NOMO-1 treated with dmso at 0.1 percent for 144 hours (cell line): ENCODE measurements at regions not wholly inside any gene's neighbourhood (a gene's known extent, or its start where the extent isn't known, plus 50 kb on each side); places are given as distances from the start of the nearest gene placed in this dataset.
"Not testable (repeated sequence)": the region's sequence is repeated elsewhere in the genome, so short reads cannot be mapped to it uniquely, and the experiment has no call there.

Experiments
- DNase-seq: peaks from one replicate; lab custom pipeline; 2025; ENCODE audit not compliant: unreplicated experiment; lab: John Stamatoyannopoulos, UW

- no peak for DNase-seq
Measured at GRCh38 chr12:126967152-126967551, 1299.8 kb upstream of the TMEM132C start.

- no peak for DNase-seq
Measured at GRCh38 chr12:126974779-126975178, 1292.2 kb upstream of the TMEM132C start.

- no peak for DNase-seq
Measured at GRCh38 chr12:126976579-126976978, 1290.4 kb upstream of the TMEM132C start.

- DNase-seq, result not testable (repeated sequence)
Measured at GRCh38 chr12:126979564-126979963, 1287.4 kb upstream of the TMEM132C start.

- no peak for DNase-seq
Measured at GRCh38 chr12:126982707-126983106, 1284.3 kb upstream of the TMEM132C start.

- not testable (repeated sequence) for DNase-seq
Measured at GRCh38 chr12:126983735-126984134, 1283.2 kb upstream of the TMEM132C start.

GRCh38 chr12:126985663-126986062, 1281.3 kb upstream of the TMEM132C start:
- DNase-seq, result not testable (repeated sequence)

- DNase-seq, result no peak
Measured at GRCh38 chr12:126989532-126989931, 1277.4 kb upstream of the TMEM132C start.

GRCh38 chr12:126993898-126994297, 1273.1 kb upstream of the TMEM132C start:
- no peak for DNase-seq

- DNase-seq, result no peak
Measured at GRCh38 chr12:126994599-126994998, 1272.4 kb upstream of the TMEM132C start.

GRCh38 chr12:126998031-126998430, 1268.9 kb upstream of the TMEM132C start:
- no peak for DNase-seq

- no peak for DNase-seq
Measured at GRCh38 chr12:126998747-126999285, 1268.2 kb upstream of the TMEM132C start.

- no peak for DNase-seq
Measured at GRCh38 chr12:126999352-126999751, 1267.6 kb upstream of the TMEM132C start.

GRCh38 chr12:127005406-127005805, 1261.6 kb upstream of the TMEM132C start:
- DNase-seq, result no peak

- no peak for DNase-seq
Measured at GRCh38 chr12:127006972-127007371, 1260.0 kb upstream of the TMEM132C start.

- DNase-seq, result no peak
Measured at GRCh38 chr12:127008755-127009403, 1258.1 kb upstream of the TMEM132C start.

GRCh38 chr12:127012109-127012508, 1254.9 kb upstream of the TMEM132C start:
- no peak for DNase-seq

- DNase-seq, result no peak
Measured at GRCh38 chr12:127013197-127013596, 1253.8 kb upstream of the TMEM132C start.

GRCh38 chr12:127014079-127014478, 1252.9 kb upstream of the TMEM132C start:
- no peak for DNase-seq

GRCh38 chr12:127024791-127025190, 1242.2 kb upstream of the TMEM132C start:
- no peak for DNase-seq

- no peak for DNase-seq
Measured at GRCh38 chr12:127025545-127025944, 1241.4 kb upstream of the TMEM132C start.

- DNase-seq, result no peak
Measured at GRCh38 chr12:127035011-127035879, 1231.7 kb upstream of the TMEM132C start.
